PC-9 (cell line): ENCODE measurements at regions not wholly inside any gene's neighbourhood (a gene's known extent, or its start where the extent isn't known, plus 50 kb on each side); places are given as distances from the start of the nearest gene placed in this dataset.

ENCODE experiments used
- BruUV-seq: library from RNA; stranded (reverse); fragments of 400-500 nt; replicated peaks from 2 replicates; lab custom pipeline; 2021; lab: Mats Ljungman, UMichigan
- CTCF ChIA-PET: fragments of 300-600 bp; sonication (Branson Sonifier 250); formaldehyde crosslinking; loops from one replicate; lab custom pipeline; 2022; ENCODE audit warnings: antibody characterized with exemption; lab: Charles Lee
- POLR2A ChIA-PET: fragments of 300-600 bp; sonication (Branson Sonifier 250); formaldehyde crosslinking; loops from one replicate; lab custom pipeline; 2022; ENCODE audit warnings: antibody characterized with exemption; ENCODE audit not compliant: unreplicated experiment; lab: Charles Lee
- DNase-seq, 2 experiments: peaks; one replicate each; pipeline versions ENCODE4 v3.0.0 to v3.0.0-alpha.2; 2015 to 2022; ENCODE audit warnings: mixed read lengths in 1 of 2
- H2AFZ ChIP-seq: fragments of 200-600 bp; sonication (generic); 2 replicates; pipeline ENCODE4 v1.8.1; 2017; ENCODE audit warnings: antibody characterized with exemption
- H3F3A ChIP-seq: fragments of 200-600 bp; sonication (generic); 2 replicates; pipeline ENCODE4 v1.8.1; 2017; ENCODE audit warnings: antibody characterized with exemption, mild to moderate bottlenecking, low read depth; ENCODE audit not compliant: insufficient read depth
- H3K27ac ChIP-seq: fragments of 200-600 bp; sonication (generic); 2 replicates; pipeline ENCODE4 v1.6.1; 2016; ENCODE audit warnings: mixed run types
- H3K27me3 ChIP-seq: fragments of 200-600 bp; sonication (generic); 2 replicates; pipeline ENCODE4 v1.6.1; 2016; ENCODE audit warnings: low read depth, mixed run types; ENCODE audit not compliant: insufficient read depth
- H3K36me3 ChIP-seq: fragments of 200-600 bp; sonication (generic); 2 replicates; pipeline ENCODE4 v1.6.1; 2016; ENCODE audit warnings: low read depth, mixed run types
- H3K4me1 ChIP-seq: fragments of 200-600 bp; sonication (generic); replicated peaks from 2 replicates; pipeline ENCODE4 v1.6.1; 2016; ENCODE audit warnings: mixed run types; ENCODE audit not compliant: insufficient read depth
- H3K4me2 ChIP-seq: fragments of 200-600 bp; sonication (generic); 2 replicates; pipeline ENCODE4 v1.6.1; 2017; ENCODE audit warnings: mixed run types
- H3K4me3 ChIP-seq: fragments of 200-600 bp; sonication (generic); 2 replicates; pipeline ENCODE4 v1.6.1; 2016; ENCODE audit warnings: mixed run types
- H3K79me2 ChIP-seq: fragments of 200-600 bp; sonication (generic); 2 replicates; pipeline ENCODE4 v1.6.1; 2017; ENCODE audit warnings: low read depth, mixed run types
- H3K9me2 ChIP-seq: fragments of 200-600 bp; sonication (generic); 2 replicates; pipeline ENCODE4 v1.8.1; 2017; ENCODE audit warnings: mild to moderate bottlenecking; ENCODE audit not compliant: insufficient read depth
- H3K9me3 ChIP-seq: fragments of 200-600 bp; sonication (generic); 2 replicates; pipeline ENCODE4 v1.8.1; 2016; ENCODE audit warnings: low read depth; ENCODE audit not compliant: insufficient read depth
- H4K20me1 ChIP-seq: fragments of 200-600 bp; sonication (generic); 2 replicates; pipeline ENCODE4 v1.8.1; 2017; ENCODE audit not compliant: insufficient read depth
- EZH2 ChIP-seq: fragments of 200-600 bp; sonication (generic); IDR thresholded peaks from 2 replicates; pipeline ENCODE4 v1.8.0; 2017; ENCODE audit warnings: antibody characterized with exemption, low read depth
- intact Hi-C: fragments of 100-400 bp; cut with micrococcal nuclease; formaldehyde crosslinking; loops from one replicate; pipeline ENCODE4 v1.10.0; 2022; ENCODE audit not compliant: unreplicated experiment
- TF ChIP-seq, protein P1 (sequence below): fragments of 200-600 bp; sonication (generic); conservative IDR thresholded peaks from 2 replicates; pipeline ENCODE4 v1.6.1; 2017; ENCODE audit warnings: mixed run types, antibody characterized with exemption, mild to moderate bottlenecking, moderate library complexity

DNA sequence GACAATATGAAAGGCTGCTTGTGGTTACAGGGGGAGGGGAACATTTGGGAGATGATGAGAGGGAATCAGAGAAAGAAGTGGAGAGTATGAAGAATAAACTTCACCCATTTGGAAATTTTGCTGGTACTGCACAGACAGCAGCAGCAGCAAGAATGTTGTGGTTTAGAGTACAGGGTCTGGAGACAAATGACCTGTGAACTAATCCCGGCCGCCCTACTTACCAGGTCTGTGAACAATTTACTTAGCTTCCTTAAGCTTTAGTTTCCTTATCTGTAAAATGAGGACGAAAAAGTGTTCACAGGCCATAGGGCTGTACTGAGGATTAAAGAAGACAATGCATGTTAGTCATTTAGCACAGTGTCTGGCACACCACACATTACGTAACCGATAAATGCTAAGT, 685.4 kb upstream of the CELF4 start:
- Histone ChIP-seq H3K9me2 (no peaks in the 10 kb centered on the region), H3K9me3 (no peaks in the 10 kb centered on the region), H3K79me2 (no peaks in the 10 kb centered on the region), H3K36me3 (no peaks in the 10 kb centered on the region), H3K27me3 (no peaks in the 10 kb centered on the region), H3F3A (no peaks in the 10 kb centered on the region), H4K20me1 (no peaks in the 10 kb centered on the region), H3K4me1 (no peaks in the 10 kb centered on the region), H3K4me3 (no peak overlapping the region), H3K4me2 (no peak overlapping the region), H2AFZ (no peak overlapping the region), H3K27ac (no peak overlapping the region)
- DNase-seq = no peak
- no peak for TF ChIP-seq EZH2
- intact Hi-C loops = no loop called here
- ChIA-PET CTCF (no interaction called here), POLR2A (no interaction called here)
- no TSS peak for BruUV-seq

DNA sequence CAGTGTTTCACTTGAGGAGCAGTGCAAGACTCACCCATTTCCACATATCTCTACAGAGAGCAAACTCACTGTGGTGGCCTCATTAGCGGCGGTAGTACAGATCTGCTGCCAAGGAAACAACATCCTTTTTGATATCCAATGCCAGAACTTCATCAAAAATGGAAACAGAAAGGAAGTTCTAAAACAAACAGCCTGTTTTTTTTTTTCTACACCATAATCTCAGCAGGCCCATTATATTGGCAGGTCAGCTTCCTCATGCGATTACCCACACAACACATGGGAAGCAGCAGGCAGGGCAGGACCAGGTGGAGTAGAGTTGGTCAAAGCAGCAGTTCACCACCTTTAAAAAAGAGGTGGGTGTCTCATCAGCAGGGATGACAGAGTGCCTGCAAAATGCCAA, 678.9 kb upstream of the CELF4 start:
- no peaks in the 10 kb centered on the region for H3K9me3 ChIP-seq
- H3K79me2 ChIP-seq = no peaks in the 10 kb centered on the region
- no peak overlapping the region for H2AFZ ChIP-seq
- no peaks in the 10 kb centered on the region for H3K27me3 ChIP-seq
- intact Hi-C loops = no loop called here
- no peak overlapping the region for H3K4me2 ChIP-seq
- no peaks in the 10 kb centered on the region for H3K4me1 ChIP-seq
- no peaks in the 10 kb centered on the region for H4K20me1 ChIP-seq
- CTCF ChIA-PET = no interaction called here
- POLR2A ChIA-PET = no interaction called here
- BruUV-seq = no TSS peak
- no peaks in the 10 kb centered on the region for H3K9me2 ChIP-seq
- H3F3A ChIP-seq = no peaks in the 10 kb centered on the region
- H3K4me3 ChIP-seq = no peak overlapping the region
- no peak for DNase-seq
- TF ChIP-seq, protein P1, sequence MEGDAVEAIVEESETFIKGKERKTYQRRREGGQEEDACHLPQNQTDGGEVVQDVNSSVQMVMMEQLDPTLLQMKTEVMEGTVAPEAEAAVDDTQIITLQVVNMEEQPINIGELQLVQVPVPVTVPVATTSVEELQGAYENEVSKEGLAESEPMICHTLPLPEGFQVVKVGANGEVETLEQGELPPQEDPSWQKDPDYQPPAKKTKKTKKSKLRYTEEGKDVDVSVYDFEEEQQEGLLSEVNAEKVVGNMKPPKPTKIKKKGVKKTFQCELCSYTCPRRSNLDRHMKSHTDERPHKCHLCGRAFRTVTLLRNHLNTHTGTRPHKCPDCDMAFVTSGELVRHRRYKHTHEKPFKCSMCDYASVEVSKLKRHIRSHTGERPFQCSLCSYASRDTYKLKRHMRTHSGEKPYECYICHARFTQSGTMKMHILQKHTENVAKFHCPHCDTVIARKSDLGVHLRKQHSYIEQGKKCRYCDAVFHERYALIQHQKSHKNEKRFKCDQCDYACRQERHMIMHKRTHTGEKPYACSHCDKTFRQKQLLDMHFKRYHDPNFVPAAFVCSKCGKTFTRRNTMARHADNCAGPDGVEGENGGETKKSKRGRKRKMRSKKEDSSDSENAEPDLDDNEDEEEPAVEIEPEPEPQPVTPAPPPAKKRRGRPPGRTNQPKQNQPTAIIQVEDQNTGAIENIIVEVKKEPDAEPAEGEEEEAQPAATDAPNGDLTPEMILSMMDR = no peak
- TF ChIP-seq EZH2 = no peak
- no peaks in the 10 kb centered on the region for H3K36me3 ChIP-seq
- no peak overlapping the region for H3K27ac ChIP-seq

DNA sequence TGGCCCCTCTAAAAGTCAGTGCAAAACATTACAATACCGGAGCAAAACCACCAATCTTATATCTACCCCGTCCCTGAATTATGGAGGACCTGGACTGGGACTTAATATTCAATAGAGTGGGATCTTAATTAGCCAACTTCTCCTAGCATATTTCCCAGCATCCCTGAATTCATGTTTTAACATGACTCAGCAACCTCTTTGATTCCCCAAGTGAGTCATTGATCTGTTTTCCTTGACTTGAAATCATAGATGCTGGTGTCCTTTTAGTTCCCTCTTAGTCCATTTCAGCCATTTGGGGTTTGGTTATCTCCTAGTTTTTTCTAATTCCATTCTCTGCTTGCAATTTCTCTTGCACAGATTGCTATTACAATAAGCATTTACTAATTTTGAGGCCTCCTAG, 677.7 kb upstream of the CELF4 start:
- Histone ChIP-seq H3K9me3 (no peaks in the 10 kb centered on the region), H3K4me3 (no peak overlapping the region), H3F3A (no peaks in the 10 kb centered on the region), H2AFZ (no peak overlapping the region), H3K4me2 (no peak overlapping the region), H3K27ac (no peak overlapping the region), H3K4me1 (no peaks in the 10 kb centered on the region), H3K36me3 (no peaks in the 10 kb centered on the region), H3K79me2 (no peaks in the 10 kb centered on the region), H4K20me1 (no peaks in the 10 kb centered on the region), H3K9me2 (no peaks in the 10 kb centered on the region), H3K27me3 (no peaks in the 10 kb centered on the region)
- no peak for DNase-seq
- TF ChIP-seq EZH2 = no peak
- TF ChIP-seq, protein P1 = no peak
- ChIA-PET POLR2A (no interaction called here), CTCF (no interaction called here)
- BruUV-seq = no TSS peak
- intact Hi-C loops = no loop called here

DNA sequence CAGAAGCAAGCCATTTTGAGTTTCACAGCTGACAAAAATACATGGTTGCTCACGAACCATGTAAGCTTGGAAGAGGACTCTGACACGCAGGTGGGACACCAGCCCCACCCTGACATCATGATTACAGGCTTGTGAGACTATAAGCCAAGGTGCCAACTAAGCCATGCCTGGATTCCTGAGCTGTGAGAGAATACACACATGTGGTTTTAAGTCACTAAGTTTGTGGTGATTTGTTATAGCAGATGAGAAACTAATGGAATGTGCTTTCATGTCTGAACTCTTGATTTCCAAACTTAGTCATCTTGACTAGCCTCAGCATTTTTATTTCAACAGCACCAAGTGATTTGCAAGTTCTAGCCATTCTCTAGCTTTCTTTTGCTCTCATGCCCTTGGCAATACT, 676.1 kb upstream of the CELF4 start:
- H3K9me2 ChIP-seq = no peaks in the 10 kb centered on the region
- no peaks in the 10 kb centered on the region for H3F3A ChIP-seq
- ChIA-PET POLR2A (no interaction called here), CTCF (no interaction called here)
- no peaks in the 10 kb centered on the region for H3K4me1 ChIP-seq
- no peaks in the 10 kb centered on the region for H4K20me1 ChIP-seq
- H3K4me3 ChIP-seq = no peak overlapping the region
- no peaks in the 10 kb centered on the region for H3K36me3 ChIP-seq
- H3K79me2 ChIP-seq = no peaks in the 10 kb centered on the region
- H3K4me2 ChIP-seq = no peak overlapping the region
- BruUV-seq = no TSS peak
- DNase-seq = no peak
- intact Hi-C loops = no loop called here
- H3K27ac ChIP-seq = no peak overlapping the region
- H3K27me3 ChIP-seq = no peaks in the 10 kb centered on the region
- no peak overlapping the region for H2AFZ ChIP-seq
- no peaks in the 10 kb centered on the region for H3K9me3 ChIP-seq
- TF ChIP-seq, protein P1 = no peak
- TF ChIP-seq EZH2 = no peak
